GM12878 (cell line): ENCODE measurements at regions not wholly inside any gene's neighbourhood (a gene's known extent, or its start where the extent isn't known, plus 50 kb on each side); places are given as distances from the start of the nearest gene placed in this dataset.

Experiments used
- ATAC-seq: fragments of 200-7000 bp; cut with Tn5 transposase; 3 replicates; pipeline ENCODE4 v1.9.1; 2020; ENCODE audit warnings: mild to moderate bottlenecking, moderate library complexity
- BruUV-seq: library from RNA; stranded (reverse); fragments of 400-500 nt; replicated peaks from 2 replicates; lab custom pipeline; 2021; lab: Mats Ljungman, UMichigan
- CTCF ChIA-PET: fragments of 300-600 bp; sonication (Branson Sonifier 250); formaldehyde crosslinking; extraction: SDS; loops from one replicate; lab custom pipeline; 2021; ENCODE audit warnings: inconsistent platforms; lab: Yijun Ruan, JAX
- POLR2A ChIA-PET: fragments of 350-600 bp; formaldehyde crosslinking; extraction: SDS; loops from one replicate; lab custom pipeline; 2021; ENCODE audit warnings: inconsistent platforms; lab: Charles Lee
- RAD21 ChIA-PET: fragments of 300-600 bp; sonication (Branson Sonifier 250); formaldehyde crosslinking; loops from one replicate; lab custom pipeline; 2023; ENCODE audit warnings: antibody characterized with exemption; ENCODE audit not compliant: unreplicated experiment; lab: Charles Lee
- SMC1A ChIA-PET: fragments of 300-600 bp; sonication (Branson Sonifier 250); formaldehyde crosslinking; loops from one replicate; lab custom pipeline; 2023; ENCODE audit not compliant: unreplicated experiment, uncharacterized antibody; lab: Charles Lee
- DNase-seq: peaks from one replicate; pipeline ENCODE4 v3.0.0-alpha.2; 2011; ENCODE audit warnings: low read depth, low spot score
- FAIRE-seq: peaks from 3 replicates; lab custom pipeline; 2011; peaks lifted over from hg19 to GRCh38; lab: Jason Lieb, UNC
- H2AFZ ChIP-seq: 2 replicates; pipeline ENCODE4 v1.6.0; 2011; ENCODE audit warnings: low read depth, low read length, control low read depth; ENCODE audit not compliant: control insufficient read depth
- H3K27ac ChIP-seq: 2 replicates; pipeline ENCODE4 v1.5.1; 2011; ENCODE audit warnings: control low read depth; ENCODE audit not compliant: control insufficient read depth, insufficient read depth
- H3K27me3 ChIP-seq, 2 experiments: replicated peaks in 1 of 2; 2 replicates each; pipeline versions ENCODE4 v1.6.0 to v1.6.1; 2011; ENCODE audit warnings: low read length in 1 of 2; ENCODE audit not compliant: control insufficient read depth in 2 of 2, insufficient read depth in 2 of 2
- H3K36me3 ChIP-seq, 2 experiments: 2 replicates each; pipeline ENCODE4 v1.5.1; 2011; ENCODE audit warnings: low read length in 1 of 2; ENCODE audit not compliant: control insufficient read depth in 2 of 2, insufficient read depth in 2 of 2
- H3K4me1 ChIP-seq: 2 replicates; pipeline ENCODE4 v1.6.1; 2011; ENCODE audit warnings: mild to moderate bottlenecking, low read length, moderate library complexity, mixed read lengths; ENCODE audit not compliant: control insufficient read depth, insufficient read depth
- H3K4me2 ChIP-seq: 2 replicates; pipeline ENCODE4 v1.6.0; 2011; ENCODE audit warnings: control low read depth; ENCODE audit not compliant: control insufficient read depth, insufficient read depth
- H3K4me3 ChIP-seq: fragments of 200-600 bp; sonication (generic); 2 replicates; pipeline ENCODE4 v1.5.1; 2016
- H3K79me2 ChIP-seq: 2 replicates; pipeline ENCODE4 v1.6.0; 2011; ENCODE audit warnings: low read length; ENCODE audit not compliant: control insufficient read depth, insufficient read depth
- H3K9ac ChIP-seq: 2 replicates; pipeline ENCODE4 v1.8.0; 2011; ENCODE audit warnings: low read length, control low read depth, mixed read lengths; ENCODE audit not compliant: control insufficient read depth, insufficient read depth
- H3K9me3 ChIP-seq: replicated peaks from 3 replicates; pipeline ENCODE4 v1.5.1; 2011; ENCODE audit warnings: mild to moderate bottlenecking, low read length; ENCODE audit not compliant: control insufficient read depth, insufficient read depth
- H4K20me1 ChIP-seq: 2 replicates; pipeline ENCODE4 v1.6.0; 2011; ENCODE audit not compliant: control insufficient read depth, insufficient read depth
- ATF2 ChIP-seq: IDR thresholded peaks from 2 replicates; pipeline ENCODE4 v1.6.1; 2012; ENCODE audit warnings: low read length, inconsistent platforms
- CUX1 ChIP-seq: IDR thresholded peaks from 2 replicates; pipeline ENCODE4 v1.6.1; 2012; ENCODE audit warnings: improper control_type of control experiment, low read depth, low read length; ENCODE audit not compliant: insufficient replicate concordance
- E2F4 ChIP-seq: IDR thresholded peaks from 2 replicates; pipeline ENCODE4 v1.6.1; 2012; ENCODE audit warnings: low read depth, low read length, improper control_type of control experiment
- FOS ChIP-seq: IDR thresholded peaks from 3 replicates; pipeline ENCODE4 v1.6.1; 2011; ENCODE audit warnings: borderline replicate concordance; ENCODE audit not compliant: insufficient read length; ENCODE audit errors: extremely low read depth
- FOXM1 ChIP-seq: IDR thresholded peaks from 2 replicates; pipeline ENCODE4 v1.6.1; 2012; ENCODE audit warnings: low read depth, mild to moderate bottlenecking, inconsistent platforms, low read length, moderate library complexity
- HDAC6 ChIP-seq: fragments of 200-600 bp; sonication (generic); IDR thresholded peaks from one replicate; pipeline ENCODE4 v1.8.0; 2017; ENCODE audit warnings: antibody characterized with exemption; ENCODE audit not compliant: unreplicated experiment
- IKZF2 ChIP-seq, 2 experiments: fragments of 450-650 bp; IDR thresholded peaks; 2 replicates each; pipeline ENCODE4 v1.6.1; 2017; ENCODE audit warnings: mild to moderate bottlenecking in 2 of 2, moderate library complexity in 2 of 2
- MYB ChIP-seq: fragments of 150-350 bp; IDR thresholded peaks from 2 replicates; pipeline ENCODE4 v1.6.1; 2014; ENCODE audit warnings: mild to moderate bottlenecking, low read depth, low read length, borderline replicate concordance
- NR2F1 ChIP-seq: fragments of 450-650 bp; conservative IDR thresholded peaks from 2 replicates; pipeline ENCODE4 v1.6.1; 2017; ENCODE audit warnings: mild to moderate bottlenecking
- RELA ChIP-seq: fragments of 450-650 bp; IDR thresholded peaks from 2 replicates; pipeline ENCODE4 v1.8.0; 2014; ENCODE audit warnings: borderline replicate concordance; ENCODE audit not compliant: partially characterized antibody
- SMAD5 ChIP-seq: IDR thresholded peaks from 2 replicates; pipeline ENCODE4 v1.6.1; 2016; ENCODE audit warnings: antibody characterized with exemption, low read depth
- ZBTB33 ChIP-seq: fragments of 450-650 bp; IDR thresholded peaks from 2 replicates; pipeline ENCODE4 v1.6.1; 2017; ENCODE audit warnings: mild to moderate bottlenecking
- WGBS: methylation state at CpG from one replicate; pipeline ENCODE4 v1.1.6; 2016; ENCODE audit warnings: low lambda C conversion rate; ENCODE audit not compliant: insufficient replicate concordance, insufficient coverage; ENCODE audit errors: missing lambda C conversion rate; 5-methylcytosine and 5-hydroxymethylcytosine counted together
- in situ Hi-C: fragments of 300-500 bp; cut with MboI; formaldehyde crosslinking; loops from 9 replicates; pipeline ENCODE4 v1.14.3; 2018; ENCODE audit warnings: mixed read lengths
- intact Hi-C: fragments of 100-400 bp; cut with micrococcal nuclease; formaldehyde crosslinking; loops from one replicate; pipeline ENCODE4 v1.14.2; 2022; ENCODE audit not compliant: unreplicated experiment

GRCh38 chr7:20503278-20503950 is 112.1 kb upstream of the ABCB5 start (continued):
- TF ChIP-seq RELA (no peak), HDAC6 (no peak), ATF2 (no peak), CUX1 (no peak)

GRCh38 chr7:20504060-20504459 is 111.4 kb upstream of the ABCB5 start:
- DNase-seq, result no peak
- BruUV-seq, result no TSS peak
- Histone ChIP-seq H3K9ac (no peak overlapping the region), H3K4me1 (no peaks in the 10 kb centered on the region), H3K36me3 (no peaks in the 10 kb centered on the region), H3K4me3 (no peak overlapping the region), H3K4me2 (no peak overlapping the region), H4K20me1 (no peaks in the 10 kb centered on the region), H3K9me3 (no peaks in the 10 kb centered on the region; the same call in 2 of the 3 replicates), H2AFZ (no peak overlapping the region), H3K27me3 (no peaks in the 10 kb centered on the region; a peak in 1 of 4 replicates), H3K79me2 (no peaks in the 10 kb centered on the region), H3K27ac (no peak overlapping the region)
- WGBS, result 29% methylated on average over 3 of the region's 3 CpGs
- FAIRE-seq, result no peak
- in situ Hi-C loops (no loop called here), intact Hi-C loops (no loop called here)
- POLR2A ChIA-PET, result interaction anchor here (0.7 kb wide), 1 partner anchor 1114 kb away, joined by 6 read pairs; no protein-coding TSS in a partner anchor
- RAD21 ChIA-PET, result no interaction called here
- ATAC-seq, result no peak
- CTCF ChIA-PET, result no interaction called here
- SMC1A ChIA-PET, result no interaction called here
- TF ChIP-seq MYB (no peak), FOXM1 (no peak), ZBTB33 (no peak), E2F4 (no peak), SMAD5 (no peak), IKZF2 (IDR thresholded peaks at IDR 0.05) (no peak), FOS (no peak), NR2F1 (no peak)
